Skin of body (tissue), 1 donor: ENCODE measurements at regions not wholly inside any gene's neighbourhood (a gene's known extent, or its start where the extent isn't known, plus 50 kb on each side); places are given as distances from the start of the nearest gene placed in this dataset.

Source experiments
- DNase-seq: peaks from one replicate; lab custom pipeline; 2025; lab: John Stamatoyannopoulos, UW

DNA sequence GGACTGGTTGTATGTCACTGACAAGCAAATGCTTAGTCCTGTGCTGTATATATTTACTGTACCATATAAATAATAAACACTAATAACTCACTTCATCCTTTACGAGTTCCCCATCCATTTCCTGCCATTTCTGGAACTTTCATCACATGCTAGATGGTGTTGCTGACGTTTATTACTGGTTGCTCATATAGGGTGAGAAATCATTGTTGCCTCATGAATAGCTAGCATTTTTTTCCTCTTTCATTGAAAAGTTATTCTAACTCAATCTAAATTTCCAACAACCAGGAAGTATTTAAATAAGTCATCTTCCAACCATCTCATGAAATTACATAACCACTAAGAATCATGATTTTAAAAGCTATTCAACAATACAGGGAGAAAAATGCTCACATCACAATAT lies 88.6 kb upstream of the RCN1 start:
- DNase-seq: no peak

DNA sequence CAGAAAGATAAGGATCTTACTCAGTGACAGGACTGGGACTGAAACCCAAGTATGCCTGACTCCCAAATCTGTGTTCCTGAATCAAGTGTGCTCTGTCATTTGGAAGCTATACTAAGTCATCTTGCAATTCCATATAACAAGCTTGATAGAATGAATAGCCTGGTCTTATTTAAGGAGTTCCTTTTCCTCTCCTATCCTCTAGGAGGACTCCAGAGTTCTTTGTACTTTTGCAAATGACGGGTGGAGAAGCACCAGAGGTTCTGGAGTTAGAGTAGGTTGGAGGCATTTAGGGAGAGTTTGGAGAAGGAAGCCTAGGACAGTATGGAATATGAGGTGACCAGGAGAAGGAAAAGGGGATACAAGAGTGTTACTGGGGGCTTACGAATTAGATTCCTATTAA lies 92.9 kb upstream of the RCN1 start:
- no peak for DNase-seq

DNA sequence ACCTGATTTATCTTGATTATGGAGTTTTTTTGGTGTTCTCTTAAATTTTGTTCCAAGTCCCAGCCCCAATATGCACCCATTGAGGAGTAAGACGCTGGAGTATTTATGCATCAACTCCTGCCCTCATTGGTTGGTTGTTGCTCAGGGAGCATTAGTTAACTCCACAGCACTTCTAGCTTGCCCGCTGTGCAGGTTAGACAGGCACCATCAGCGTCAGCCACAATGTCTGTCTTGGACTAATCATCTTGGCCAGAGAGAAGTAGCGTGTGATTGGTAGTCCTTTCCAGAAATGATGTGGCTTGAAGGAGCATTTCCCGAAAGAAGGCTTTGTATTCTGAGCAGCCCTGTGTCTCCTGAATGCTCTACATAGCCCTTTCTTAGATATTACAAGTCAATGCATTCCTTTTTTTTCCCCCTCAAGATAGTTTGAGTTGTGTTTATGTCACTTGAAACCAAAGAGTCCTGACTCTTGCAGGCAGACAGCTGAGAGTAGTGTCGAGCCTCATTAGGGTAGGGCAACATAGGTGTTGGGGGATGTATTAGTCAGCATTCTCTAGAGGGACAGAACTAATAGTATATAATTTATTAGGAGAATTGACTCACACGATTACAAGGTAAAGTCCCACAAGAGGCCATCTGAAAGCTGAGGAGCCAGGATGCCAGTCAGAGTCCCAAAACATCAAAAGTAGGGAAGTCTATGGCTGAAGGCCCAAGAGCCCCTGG lies 94.6 kb upstream of the RCN1 start:
- no peak for DNase-seq

- DNase-seq: no peak
Observed at GRCh38 chr11:31995525-31996094, 95.3 kb upstream of the RCN1 start.

DNA sequence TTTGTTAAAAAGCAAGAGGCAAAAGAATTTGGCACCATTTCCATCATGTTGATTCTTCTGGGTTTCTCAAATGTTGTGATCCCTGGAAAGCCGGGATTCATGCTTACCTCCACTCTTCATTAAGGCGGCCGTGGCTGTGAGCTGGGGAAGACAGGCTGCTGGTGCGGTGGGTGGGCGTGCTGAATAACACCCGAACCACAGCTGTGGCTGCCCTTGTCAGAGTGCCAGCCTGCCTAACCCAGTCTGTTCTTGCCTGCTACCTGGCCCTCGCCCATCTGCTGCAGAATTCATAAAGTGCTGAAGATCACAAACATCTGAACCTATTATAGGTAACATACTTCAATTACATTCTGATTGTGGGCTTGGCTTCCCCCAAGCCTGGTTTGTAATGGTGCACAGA lies 95.8 kb upstream of the RCN1 start:
- DNase-seq: no peak

- DNase-seq: no peak
Observed at GRCh38 chr11:31987118-31988005, 103.5 kb upstream of the RCN1 start.

DNA sequence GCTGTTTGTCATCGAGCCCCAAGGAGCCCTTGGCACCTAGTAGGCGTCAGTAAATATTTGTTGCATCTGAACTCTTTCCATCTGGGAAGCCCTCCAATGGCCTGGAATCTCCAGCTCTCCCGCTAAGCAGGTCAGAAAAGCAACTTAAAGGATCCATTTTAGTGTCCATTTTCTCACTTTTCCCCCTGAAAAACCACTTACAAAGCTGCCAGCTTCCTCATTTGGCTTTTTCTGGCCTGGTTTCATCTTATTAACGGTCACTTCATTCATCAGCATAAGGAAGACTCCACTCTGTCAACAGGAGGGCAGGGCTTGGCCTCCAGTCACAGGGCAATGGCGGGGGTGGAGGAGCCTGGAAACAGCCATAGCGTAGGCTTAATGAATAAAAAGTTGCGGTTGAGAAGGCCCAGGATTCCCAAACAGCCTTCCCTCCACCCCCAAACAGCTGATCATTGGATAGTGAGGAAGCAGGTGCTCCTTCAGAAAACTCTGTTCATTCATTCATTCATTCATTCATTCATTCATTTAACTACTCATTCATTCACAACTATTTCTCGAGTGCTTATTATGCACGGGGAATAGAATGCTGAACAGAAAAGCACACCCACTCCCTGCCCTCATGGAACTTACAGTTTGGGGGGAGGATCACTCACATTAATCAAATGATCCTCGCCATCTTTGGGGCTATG lies 104.5 kb upstream of the RCN1 start:
- DNase-seq: no peak

GRCh38 chr11:31981457-31981856 lies 109.4 kb upstream of the RCN1 start:
- DNase-seq: no peak

DNA sequence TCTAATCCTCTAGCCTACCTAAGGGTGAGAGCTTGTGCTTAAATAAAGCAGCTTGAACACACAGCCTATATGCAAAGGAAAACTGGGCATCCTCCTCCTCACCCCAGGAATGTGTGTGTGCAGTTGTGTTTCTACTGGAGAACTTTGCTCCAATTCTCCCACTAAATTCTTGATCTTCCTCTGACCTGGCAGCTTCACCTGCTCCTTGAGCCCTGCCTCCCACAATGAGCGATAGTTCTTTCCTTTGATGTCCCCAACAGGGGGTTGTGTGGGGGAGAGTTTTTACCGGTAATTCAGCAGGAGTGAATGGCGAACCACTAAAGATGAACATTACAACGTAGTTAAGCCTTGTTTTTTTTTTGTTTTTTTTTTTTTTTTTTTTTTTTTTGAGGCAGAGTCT lies 113.5 kb upstream of the RCN1 start:
- DNase-seq: no peak

GRCh38 chr11:31974366-31975136 lies 116.3 kb upstream of the RCN1 start:
- no peak for DNase-seq

DNA sequence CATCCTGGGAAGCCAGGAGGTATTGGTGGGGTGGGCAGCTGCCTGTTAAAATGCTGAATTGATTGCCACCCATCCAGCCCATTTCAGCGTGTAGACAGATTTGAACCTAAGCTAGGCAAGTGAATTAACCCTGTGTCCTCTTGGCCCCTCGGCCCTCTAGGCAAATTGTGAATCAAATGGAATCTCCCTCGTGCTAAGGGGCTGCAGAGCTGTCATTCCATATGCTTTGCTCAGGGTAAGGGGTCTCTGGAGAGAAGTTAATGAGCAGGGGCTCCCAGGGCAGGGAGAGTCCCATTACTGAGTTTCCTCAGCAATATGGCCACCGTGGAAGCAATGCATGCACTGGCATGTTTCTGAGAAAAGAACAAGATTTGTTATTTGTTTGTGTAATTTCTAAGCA lies 117.7 kb upstream of the RCN1 start:
- DNase-seq: no peak

- no peak for DNase-seq
Observed at GRCh38 chr11:31972623-31973022, 118.3 kb upstream of the RCN1 start.

GRCh38 chr11:31969359-31969702 lies 121.5 kb upstream of the RCN1 start:
- no peak for DNase-seq

DNA sequence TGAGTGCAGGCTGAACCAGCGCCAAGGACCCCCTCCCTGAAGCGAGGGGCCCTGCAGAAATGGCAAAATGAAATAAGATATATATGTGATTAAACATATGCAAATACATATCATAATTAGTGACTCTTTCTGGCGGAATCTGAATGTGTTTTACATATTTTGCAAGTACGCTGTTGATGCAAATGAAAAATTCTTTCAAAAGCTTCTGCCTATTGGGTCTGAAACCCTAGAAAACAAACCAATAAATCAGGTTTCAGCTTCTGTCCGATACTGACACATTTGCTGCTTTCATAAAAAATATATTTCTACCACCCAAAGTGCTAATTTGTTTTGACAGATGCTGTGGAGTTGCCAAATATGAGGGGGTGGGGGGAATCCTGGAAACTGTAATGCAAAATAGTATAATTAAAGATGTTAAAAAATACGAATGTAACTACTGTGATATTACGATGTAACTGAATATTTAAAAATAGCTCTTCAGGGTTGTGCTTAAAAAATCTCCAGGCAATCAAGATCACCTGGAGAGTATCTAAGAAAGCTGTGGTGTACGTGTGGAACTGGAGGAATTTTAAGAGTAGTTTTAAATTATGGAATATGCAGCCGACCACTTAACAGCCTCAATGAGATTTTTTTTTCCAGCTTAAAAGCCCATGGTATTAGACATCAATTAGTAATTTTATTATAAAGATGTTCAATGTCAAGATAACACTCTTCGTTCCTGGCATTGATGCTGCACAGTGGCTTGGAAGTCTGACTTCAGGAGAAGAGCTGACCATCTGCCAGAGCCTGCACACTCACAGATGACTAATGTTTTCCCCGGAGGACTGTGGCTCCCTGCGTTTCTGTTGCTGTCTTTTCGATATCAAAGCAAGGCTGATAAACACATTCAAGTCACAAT lies 122.2 kb upstream of the RCN1 start:
- DNase-seq: no peak

GRCh38 chr11:31967404-31968130 lies 123.3 kb upstream of the RCN1 start:
- no peak for DNase-seq

GRCh38 chr11:31966846-31967245 lies 124.0 kb upstream of the RCN1 start:
- DNase-seq: no peak

DNA sequence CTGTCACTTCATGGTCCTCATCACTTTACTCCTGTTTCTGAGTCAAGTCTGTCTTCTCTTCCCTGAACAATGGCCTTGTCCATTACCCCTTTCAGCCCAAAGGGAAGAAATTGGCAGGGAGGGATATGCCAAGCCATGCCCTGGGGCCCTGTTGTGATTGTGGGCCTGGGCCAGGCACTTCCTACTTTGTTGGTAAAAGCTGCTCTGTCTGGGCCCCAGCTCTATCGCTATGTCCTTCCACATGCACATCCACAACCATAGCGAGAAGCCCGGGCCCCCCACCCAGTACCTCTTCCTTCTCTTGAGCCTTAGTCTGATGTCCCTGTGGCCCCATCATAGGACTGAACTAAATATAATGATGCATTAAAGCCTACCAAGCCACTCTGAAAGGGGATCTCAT lies 126.7 kb upstream of the RCN1 start:
- DNase-seq: no peak

DNA sequence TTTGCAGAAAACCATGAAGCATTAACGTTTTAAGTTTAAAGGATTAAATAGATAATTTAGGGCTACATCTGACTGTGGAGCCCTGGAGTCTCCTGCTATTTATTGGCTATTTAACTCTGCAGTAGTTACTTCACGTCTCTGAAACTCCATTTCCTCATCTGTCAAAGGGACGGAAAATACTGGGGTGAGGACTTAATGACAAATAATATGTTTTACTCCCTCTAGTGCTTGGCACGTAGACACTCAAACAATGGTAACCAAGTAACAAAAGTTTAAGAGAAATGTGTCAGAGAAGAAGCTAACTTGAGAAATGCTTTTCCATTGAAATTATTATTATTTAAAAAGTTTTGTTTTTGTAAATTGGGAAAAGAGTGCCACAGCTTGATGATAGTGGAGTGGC lies 130.7 kb upstream of the RCN1 start:
- no peak for DNase-seq

GRCh38 chr11:31959716-31960115 lies 131.2 kb upstream of the RCN1 start:
- no peak for DNase-seq
